IMR-90 (cell line): ENCODE measurements at regions not wholly inside any gene's neighbourhood (a gene's known extent, or its start where the extent isn't known, plus 50 kb on each side); places are given as distances from the start of the nearest gene placed in this dataset.

Experiments used
- BHLHE40 ChIP-seq: fragments of 150-350 bp; IDR thresholded peaks from 2 replicates; pipeline ENCODE4 v1.6.1; 2016; ENCODE audit warnings: mild to moderate bottlenecking, low read depth, low read length
- FOS ChIP-seq: fragments of 150-350 bp; IDR thresholded peaks from 2 replicates; pipeline ENCODE4 v1.6.1; 2016; ENCODE audit warnings: low read depth, low read length
- MAZ ChIP-seq: IDR thresholded peaks from 2 replicates; pipeline ENCODE4 v1.6.1; 2012; ENCODE audit warnings: low read depth, mild to moderate bottlenecking, low read length, improper control_type of control experiment, moderate library complexity, borderline replicate concordance
- MXI1 ChIP-seq: IDR thresholded peaks from 2 replicates; pipeline ENCODE4 v1.6.1; 2012; ENCODE audit warnings: low read depth, mild to moderate bottlenecking, low read length, moderate library complexity, borderline replicate concordance
- POLR2A ChIP-seq: IDR thresholded peaks from 2 replicates; pipeline ENCODE4 v1.6.1; 2012; ENCODE audit warnings: mild to moderate bottlenecking, low read depth, low read length
- RAD21 ChIP-seq: IDR thresholded peaks from 2 replicates; pipeline ENCODE4 v1.6.1; 2012; ENCODE audit warnings: low read length, improper control_type of control experiment
- RCOR1 ChIP-seq: IDR thresholded peaks from 2 replicates; pipeline ENCODE4 v1.6.1; 2012; ENCODE audit warnings: mild to moderate bottlenecking, low read length, improper control_type of control experiment; ENCODE audit not compliant: insufficient replicate concordance
- RFX5 ChIP-seq: IDR thresholded peaks from 2 replicates; pipeline ENCODE4 v1.8.0; 2012; ENCODE audit warnings: low read depth, mild to moderate bottlenecking, low read length, moderate library complexity
- SMC3 ChIP-seq: fragments of 150-350 bp; IDR thresholded peaks from 2 replicates; pipeline ENCODE4 v1.6.1; 2016; ENCODE audit warnings: low read depth, mild to moderate bottlenecking, antibody characterized with exemption, low read length, moderate library complexity
- TF ChIP-seq, protein P1 (sequence below): conservative IDR thresholded peaks from 2 replicates; pipeline ENCODE4 v1.5.1; 2012; ENCODE audit warnings: mild to moderate bottlenecking, low read depth, low read length, improper control_type of control experiment

DNA sequence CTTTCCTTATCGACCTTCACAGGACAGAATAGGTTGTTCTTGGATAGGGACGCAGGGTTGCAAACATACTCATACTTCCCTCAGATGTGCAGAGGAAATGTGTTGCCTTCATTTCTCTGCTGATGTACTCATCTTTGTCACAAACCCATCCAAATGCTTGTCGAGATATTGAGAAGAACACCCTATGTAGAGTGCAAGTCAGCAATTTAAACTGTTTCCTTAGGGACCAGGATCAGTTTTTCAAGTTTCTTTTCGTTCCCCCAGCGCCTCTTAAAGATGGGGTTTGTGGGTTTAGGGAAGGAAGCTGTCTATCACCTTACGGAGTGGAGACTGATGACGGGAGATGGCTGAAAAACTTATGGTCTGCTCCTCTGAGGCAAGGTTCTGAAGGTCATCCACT, 474.2 kb downstream of the EPHA4 start:
- TF ChIP-seq, protein P1, sequence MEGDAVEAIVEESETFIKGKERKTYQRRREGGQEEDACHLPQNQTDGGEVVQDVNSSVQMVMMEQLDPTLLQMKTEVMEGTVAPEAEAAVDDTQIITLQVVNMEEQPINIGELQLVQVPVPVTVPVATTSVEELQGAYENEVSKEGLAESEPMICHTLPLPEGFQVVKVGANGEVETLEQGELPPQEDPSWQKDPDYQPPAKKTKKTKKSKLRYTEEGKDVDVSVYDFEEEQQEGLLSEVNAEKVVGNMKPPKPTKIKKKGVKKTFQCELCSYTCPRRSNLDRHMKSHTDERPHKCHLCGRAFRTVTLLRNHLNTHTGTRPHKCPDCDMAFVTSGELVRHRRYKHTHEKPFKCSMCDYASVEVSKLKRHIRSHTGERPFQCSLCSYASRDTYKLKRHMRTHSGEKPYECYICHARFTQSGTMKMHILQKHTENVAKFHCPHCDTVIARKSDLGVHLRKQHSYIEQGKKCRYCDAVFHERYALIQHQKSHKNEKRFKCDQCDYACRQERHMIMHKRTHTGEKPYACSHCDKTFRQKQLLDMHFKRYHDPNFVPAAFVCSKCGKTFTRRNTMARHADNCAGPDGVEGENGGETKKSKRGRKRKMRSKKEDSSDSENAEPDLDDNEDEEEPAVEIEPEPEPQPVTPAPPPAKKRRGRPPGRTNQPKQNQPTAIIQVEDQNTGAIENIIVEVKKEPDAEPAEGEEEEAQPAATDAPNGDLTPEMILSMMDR = no peak
- no peak for TF ChIP-seq POLR2A
- no peak for TF ChIP-seq BHLHE40
- TF ChIP-seq RAD21 = no peak
- no peak for TF ChIP-seq RFX5
- TF ChIP-seq FOS = no peak
- TF ChIP-seq MAZ = no peak
- no peak for TF ChIP-seq SMC3
- TF ChIP-seq RCOR1 = no peak
- no peak for TF ChIP-seq MXI1
